H9 (cell line): ENCODE measurements at regions not wholly inside any gene's neighbourhood (a gene's known extent, or its start where the extent isn't known, plus 50 kb on each side); places are given as distances from the start of the nearest gene placed in this dataset.

Source experiments
- DNase-seq: peaks from one replicate; pipeline ENCODE4 v3.0.0-alpha.2; 2017
- H2AFZ ChIP-seq: one replicate; pipeline ENCODE4 v1.6.1; 2013; ENCODE audit warnings: mild to moderate bottlenecking, low read length, control low read depth, moderate library complexity
- H2AK5ac ChIP-seq: 2 replicates; pipeline ENCODE4 v1.6.1; 2013; ENCODE audit warnings: low read length, control low read depth, mixed read lengths; ENCODE audit not compliant: insufficient read length
- H2BK120ac ChIP-seq: one replicate; pipeline ENCODE4 v1.6.1; 2013; ENCODE audit warnings: low read depth, mild to moderate bottlenecking, low read length, control low read depth, inconsistent platforms; ENCODE audit not compliant: poor library complexity, severe bottlenecking
- H2BK12ac ChIP-seq: 2 replicates; pipeline ENCODE4 v1.6.1; 2013; ENCODE audit warnings: low read length, control low read depth, mixed read lengths, low read depth; ENCODE audit not compliant: insufficient read length
- H2BK15ac ChIP-seq: 2 replicates; pipeline ENCODE4 v1.6.1; 2013; ENCODE audit warnings: low read depth, low read length, control low read depth
- H2BK20ac ChIP-seq: one replicate; pipeline ENCODE4 v1.6.1; 2013; ENCODE audit warnings: low read depth, mild to moderate bottlenecking, low read length, control low read depth, inconsistent platforms; ENCODE audit not compliant: poor library complexity, severe bottlenecking
- H2BK5ac ChIP-seq: 2 replicates; pipeline ENCODE4 v1.6.1; 2013; ENCODE audit warnings: low read length, control low read depth, mixed read lengths; ENCODE audit not compliant: insufficient read length
- H3K14ac ChIP-seq: 2 replicates; pipeline ENCODE4 v1.6.1; 2013; ENCODE audit warnings: low read length, control low read depth; ENCODE audit not compliant: insufficient read depth
- H3K18ac ChIP-seq: 2 replicates; pipeline ENCODE4 v1.6.1; 2013; ENCODE audit warnings: low read depth, mild to moderate bottlenecking, mixed read lengths, low read length, control low read depth; ENCODE audit not compliant: insufficient read length
- H3K23ac ChIP-seq: 2 replicates; pipeline ENCODE4 v1.6.1; 2013; ENCODE audit warnings: low read length, control low read depth, mixed read lengths, low read depth; ENCODE audit not compliant: insufficient read length
- H3K23me2 ChIP-seq: 2 replicates; pipeline ENCODE4 v1.6.1; 2013; ENCODE audit warnings: low read depth, mild to moderate bottlenecking, mixed read lengths, low read length, control low read depth; ENCODE audit not compliant: insufficient read length, poor library complexity, severe bottlenecking
- H3K27ac ChIP-seq: 2 replicates; pipeline ENCODE4 v1.5.1; 2013; ENCODE audit warnings: low read length, control low read depth, mixed read lengths, low read depth; ENCODE audit not compliant: insufficient read length
- H3K27me3 ChIP-seq: 2 replicates; pipeline ENCODE4 v1.6.1; 2013; ENCODE audit warnings: low read length, control low read depth, inconsistent platforms; ENCODE audit not compliant: insufficient read depth
- H3K4ac ChIP-seq: 2 replicates; pipeline ENCODE4 v1.6.1; 2013; ENCODE audit warnings: low read depth, mild to moderate bottlenecking, control low read depth, inconsistent platforms, low read length, moderate library complexity
- H3K4me1 ChIP-seq: 2 replicates; pipeline ENCODE4 v1.6.1; 2013; ENCODE audit warnings: low read length, control low read depth, inconsistent platforms; ENCODE audit not compliant: insufficient read depth
- H3K4me2 ChIP-seq: 2 replicates; pipeline ENCODE4 v1.6.1; 2013; ENCODE audit warnings: low read length, control low read depth, mixed read lengths; ENCODE audit not compliant: insufficient read length, insufficient read depth
- H3K56ac ChIP-seq: 2 replicates; pipeline ENCODE4 v1.6.1; 2013; ENCODE audit warnings: low read depth, mild to moderate bottlenecking, mixed read lengths, low read length, control low read depth; ENCODE audit not compliant: insufficient read length
- H3K79me1 ChIP-seq: 2 replicates; pipeline ENCODE4 v1.6.1; 2013; ENCODE audit warnings: low read depth, mild to moderate bottlenecking, moderate library complexity, low read length, control low read depth, inconsistent platforms; ENCODE audit not compliant: insufficient read depth, poor library complexity, severe bottlenecking
- H3K79me2 ChIP-seq: 2 replicates; pipeline ENCODE4 v1.6.1; 2013; ENCODE audit warnings: low read length, control low read depth, inconsistent platforms; ENCODE audit not compliant: insufficient read depth
- H3K9ac ChIP-seq: 2 replicates; pipeline ENCODE4 v1.6.1; 2013; ENCODE audit warnings: low read length, control low read depth, mixed read lengths; ENCODE audit not compliant: insufficient read length; ENCODE audit errors: extremely low read depth
- H3K9me3 ChIP-seq: one replicate; pipeline ENCODE4 v1.6.1; 2013; ENCODE audit warnings: low read depth, low read length, inconsistent platforms; ENCODE audit not compliant: control insufficient read depth
- H3T11ph ChIP-seq: one replicate; pipeline ENCODE4 v1.6.1; 2013; ENCODE audit warnings: mild to moderate bottlenecking, low read length, control low read depth, inconsistent platforms
- H4K20me1 ChIP-seq: one replicate; pipeline ENCODE4 v1.6.1; 2013; ENCODE audit not compliant: control insufficient read depth, insufficient read length, insufficient read depth
- H4K5ac ChIP-seq: 2 replicates; pipeline ENCODE4 v1.6.1; 2013; ENCODE audit warnings: low read depth, mild to moderate bottlenecking, mixed read lengths, low read length, control low read depth; ENCODE audit not compliant: insufficient read length
- H4K8ac ChIP-seq: replicated peaks from 2 replicates; pipeline ENCODE4 v1.6.1; 2013; ENCODE audit warnings: low read length, control low read depth, mixed read lengths, low read depth; ENCODE audit not compliant: insufficient read length
- H4K91ac ChIP-seq: 2 replicates; pipeline ENCODE4 v1.6.1; 2013; ENCODE audit warnings: low read depth, mild to moderate bottlenecking, moderate library complexity, mixed read lengths, low read length, control low read depth; ENCODE audit not compliant: insufficient read length
- H3K27ac Mint-ChIP-seq, 3 experiments: 2 replicates in 2 of 3; 3 replicates in 1 of 3; pipeline ENCODE4 v1.8.0; 2020 to 2021; ENCODE audit warnings: mixed read lengths in 3 of 3, mild to moderate bottlenecking in 1 of 3, moderate library complexity in 1 of 3
- H3K27me3 Mint-ChIP-seq: 2 replicates; pipeline ENCODE4 v1.8.0; 2021; ENCODE audit warnings: low read depth, mild to moderate bottlenecking, moderate library complexity, mixed read lengths
- H3K36me3 Mint-ChIP-seq, 3 experiments: 2 replicates in 2 of 3; 3 replicates in 1 of 3; pipeline ENCODE4 v1.8.0; 2020 to 2021; ENCODE audit warnings: low read depth in 3 of 3, mixed read lengths in 3 of 3; ENCODE audit not compliant: insufficient read depth in 1 of 3
- H3K4me1 Mint-ChIP-seq, 2 experiments: 2 replicates each; pipeline ENCODE4 v1.8.0; 2020; ENCODE audit warnings: mixed read lengths in 2 of 2
- H3K4me3 Mint-ChIP-seq, 2 experiments: 2 replicates in 1 of 2; 3 replicates in 1 of 2; pipeline ENCODE4 v1.8.0; 2020 to 2021; ENCODE audit warnings: mild to moderate bottlenecking in 2 of 2, mixed read lengths in 2 of 2, moderate library complexity in 1 of 2
- H3K9me3 Mint-ChIP-seq, 2 experiments: 2 replicates in 1 of 2; 3 replicates in 1 of 2; pipeline ENCODE4 v1.8.0; 2020; ENCODE audit warnings: mild to moderate bottlenecking in 2 of 2, mixed read lengths in 2 of 2, moderate library complexity in 1 of 2
- CTCF ChIP-seq: fragments of 200-600 bp; sonication (generic); conservative IDR thresholded peaks from 3 replicates; pipeline ENCODE4 v1.8.0; 2021; ENCODE audit warnings: antibody characterized with exemption, mild to moderate bottlenecking
- WGBS: extraction: QIAGEN DNeasy Blood & Tissue Kit; methylation state at CpG from one replicate; pipeline ENCODE4 v1.1.7; 2013; ENCODE audit warnings: missing lambda C conversion rate, low lambda C conversion rate, mixed read lengths; ENCODE audit not compliant: insufficient read length; ENCODE audit errors: extremely low coverage; 5-methylcytosine and 5-hydroxymethylcytosine counted together

- Mint-ChIP-seq H3K27ac (no peak overlapping the region), H3K4me1 (peaks cover under 1 to 13% of the 10 kb centered on the region in 2 experiments), H3K36me3 (no peaks in the 10 kb centered on the region; a peak in 1 of 7 replicates), H3K9me3 (peaks cover 2 to 3% of the 10 kb centered on the region in 2 experiments; a peak in 4 of 5 replicates), H3K4me3 (no peak overlapping the region), H3K27me3 (peaks cover 1% of the 10 kb centered on the region)
- Histone ChIP-seq H3K4me2 (no peak overlapping the region), H4K5ac (no peak overlapping the region), H2BK120ac (no peak overlapping the region), H3K9me3 (no peaks in the 10 kb centered on the region), H2BK20ac (no peak overlapping the region), H3K27ac (no peak overlapping the region), H3K23me2 (no peaks in the 10 kb centered on the region), H2BK12ac (no peak overlapping the region), H3K27me3 (no peaks in the 10 kb centered on the region), H3K79me2 (no peaks in the 10 kb centered on the region), H3K56ac (no peak overlapping the region), H4K20me1 (no peaks in the 10 kb centered on the region), H2BK15ac (no peak overlapping the region), H3K4me1 (no peaks in the 10 kb centered on the region), H2AK5ac (no peak overlapping the region), H4K91ac (no peak overlapping the region), H3K14ac (no peak overlapping the region; the same call in 1 of the 2 replicates), H2AFZ (no peak overlapping the region), H3K79me1 (no peaks in the 10 kb centered on the region), H3K18ac (no peak overlapping the region), H3T11ph (no peak overlapping the region), H4K8ac (no peak overlapping the region), H3K9ac (no peak overlapping the region), H3K23ac (no peak overlapping the region), H3K4ac (no peak overlapping the region), H2BK5ac (no peak overlapping the region)
- DNase-seq, result no peak
- no peak for TF ChIP-seq CTCF
- no CpG with 5 or more reads among the region's 16 CpGs for WGBS
These were observed 176.7 kb downstream of the NRP2 start for GRCh38 chr2:205858881-205859441.
